D721Med (cell line): ENCODE measurements at regions not wholly inside any gene's neighbourhood (a gene's known extent, or its start where the extent isn't known, plus 50 kb on each side); places are given as distances from the start of the nearest gene placed in this dataset.
A peak's percentile ranks its signal among the peaks of the same experiment; 100 is the strongest.

Experiments
- DNase-seq: peaks from one replicate; pipeline ENCODE4 v3.0.0; 2011; ENCODE audit warnings: low spot score; ENCODE audit not compliant: insufficient read length
- FAIRE-seq: peaks from 2 replicates; lab custom pipeline; 2011; peaks lifted over from hg19 to GRCh38; lab: Jason Lieb, UNC
- CTCF ChIP-seq: IDR thresholded peaks from 2 replicates; pipeline ENCODE4 v1.5.1; 2012; ENCODE audit warnings: mild to moderate bottlenecking, control low read depth; ENCODE audit not compliant: insufficient read depth; ENCODE audit errors: missing control alignments

DNA sequence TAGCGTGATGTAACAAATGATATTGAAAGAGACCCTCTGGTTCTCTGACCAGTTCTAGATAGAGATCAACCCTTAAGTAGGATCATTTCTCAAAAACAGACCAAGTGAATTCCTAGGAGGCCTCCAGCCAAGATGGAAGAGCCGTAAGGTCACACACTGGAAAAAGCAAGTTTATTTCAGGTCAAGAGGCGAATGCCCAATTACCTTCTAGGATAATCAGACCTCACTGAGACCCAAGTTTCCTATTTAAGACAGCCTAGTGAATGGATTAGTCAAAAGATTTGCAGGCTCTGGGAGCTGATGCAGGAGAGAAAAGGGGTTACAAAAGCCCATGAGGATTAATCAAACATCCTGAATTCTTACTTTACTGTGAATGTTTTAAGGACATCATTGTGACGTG, 486.1 kb upstream of the NRP1 start:
- TF ChIP-seq CTCF, result no peak
- DNase-seq (no peak), FAIRE-seq (no peak)

DNA sequence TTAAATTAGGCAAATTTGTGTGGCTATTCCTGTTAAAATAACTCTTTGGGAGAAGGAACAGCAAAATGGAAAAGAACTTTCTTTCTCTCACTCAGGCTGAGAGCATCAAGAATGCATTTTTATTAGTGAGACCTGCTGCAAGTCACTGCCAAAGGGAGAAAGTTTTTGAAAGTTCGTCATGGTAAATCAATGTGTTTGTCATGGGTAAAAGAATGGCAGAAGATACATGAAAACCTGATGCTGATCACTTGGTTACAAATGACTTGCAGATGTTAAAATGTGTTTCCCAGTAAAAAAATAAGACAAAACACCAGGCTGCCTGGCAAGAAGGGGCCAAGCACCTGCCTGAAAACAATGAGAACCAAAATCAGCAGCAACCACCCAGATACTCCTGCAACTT, 484.7 kb upstream of the NRP1 start:
- TF ChIP-seq CTCF, result no peak
- FAIRE-seq (no peak), DNase-seq (no peak)

DNA sequence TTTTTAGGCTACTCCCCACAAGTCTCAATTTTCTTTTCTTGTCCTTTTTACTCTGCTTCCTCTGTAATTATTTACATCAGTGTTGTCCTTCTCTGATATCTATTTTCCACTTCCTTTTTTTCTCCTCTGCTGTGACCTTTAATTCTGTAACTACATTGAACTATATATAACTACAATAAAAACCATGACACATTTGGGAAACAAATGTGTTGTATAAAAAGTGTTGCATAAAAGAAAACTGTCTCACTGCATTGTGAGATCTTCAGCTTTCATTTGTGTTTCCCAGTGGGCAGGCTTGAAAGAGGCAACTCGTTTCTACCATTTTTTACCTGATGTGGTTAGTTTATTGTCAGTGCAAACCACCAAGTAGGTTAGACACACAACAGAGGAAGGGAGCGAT, 483.9 kb upstream of the NRP1 start:
- DNase-seq, result no peak
- no peak for FAIRE-seq
- TF ChIP-seq CTCF, result no peak

DNA sequence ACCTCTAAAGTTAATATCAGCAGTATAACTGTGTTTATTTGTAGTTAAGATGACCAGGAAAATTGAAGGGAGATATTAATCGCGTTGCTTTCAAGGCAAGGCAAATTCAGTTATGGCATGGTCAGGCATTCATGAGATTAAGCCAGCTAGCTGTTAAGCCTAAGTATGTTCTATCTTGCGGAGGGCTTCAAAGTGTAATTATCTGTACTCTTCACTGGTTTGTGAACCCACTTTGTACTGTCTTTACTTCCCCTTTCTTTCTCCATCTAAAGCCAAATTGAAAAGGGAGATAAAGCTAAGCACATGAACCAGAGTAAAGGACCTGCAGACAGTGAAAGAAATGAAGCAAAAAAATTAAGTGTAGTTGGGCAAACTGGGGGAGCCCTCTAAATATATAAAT, 483.1 kb upstream of the NRP1 start:
- TF ChIP-seq CTCF, result no peak
- DNase-seq (no peak), FAIRE-seq (peak; percentile 16)

GRCh38 chr10:33815776-33816175, 481.3 kb upstream of the NRP1 start:
- TF ChIP-seq CTCF, result no peak
- FAIRE-seq (no peak), DNase-seq (no peak)

DNA sequence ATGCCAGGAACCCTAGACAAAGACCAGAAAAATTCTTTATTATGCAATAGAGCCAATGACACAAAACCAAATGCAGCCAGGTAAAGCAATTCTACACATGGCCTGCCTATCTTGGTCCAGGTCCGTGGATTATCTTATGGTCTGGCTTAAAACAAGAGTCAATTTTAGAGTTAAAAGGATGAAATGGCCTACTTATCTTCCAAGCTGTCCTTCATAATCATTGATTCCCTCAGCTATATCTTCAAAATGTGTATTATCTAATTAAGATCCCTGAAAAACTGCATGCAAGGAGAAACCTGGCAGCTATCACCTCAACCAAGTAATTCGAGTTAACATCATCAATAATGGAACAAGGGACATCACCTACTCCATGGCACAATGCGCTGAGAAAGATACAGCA, 479.4 kb upstream of the NRP1 start:
- FAIRE-seq, result no peak
- TF ChIP-seq CTCF, result no peak

DNA sequence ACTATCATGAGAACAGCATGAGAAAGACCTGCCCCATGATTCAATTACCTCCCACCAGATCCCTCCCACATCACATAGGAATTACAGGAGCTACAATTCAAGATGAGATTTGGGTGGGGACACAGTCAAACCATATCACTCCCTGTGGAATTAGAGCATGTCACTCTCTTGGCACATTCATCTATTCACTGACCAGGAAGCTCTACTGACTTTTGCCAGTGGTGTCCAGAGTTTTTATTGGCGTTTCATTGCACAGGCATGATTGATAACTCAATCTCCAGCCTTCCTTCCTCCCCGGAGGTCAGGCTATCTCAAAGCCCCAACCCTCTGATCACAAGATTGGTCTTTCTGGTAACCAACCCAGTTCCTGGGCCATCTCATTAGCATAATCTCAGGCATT, 478.9 kb upstream of the NRP1 start:
- DNase-seq (no peak), FAIRE-seq (no peak)
- TF ChIP-seq CTCF, result no peak

More for the DNA sequence above, 479.4 kb upstream of the NRP1 start:
- no peak for DNase-seq
